Osteocyte (in vitro differentiated cells): ENCODE measurements at regions not wholly inside any gene's neighbourhood (a gene's known extent, or its start where the extent isn't known, plus 50 kb on each side); places are given as distances from the start of the nearest gene placed in this dataset.

Source experiments
- DNase-seq: peaks from one replicate; pipeline ENCODE4 v3.0.0; 2021; ENCODE audit warnings: mixed read lengths; ENCODE audit not compliant: unreplicated experiment; ENCODE audit errors: extremely low spot score
- H3K27ac Mint-ChIP-seq: one replicate; pipeline ENCODE4 v1.8.0; 2021; ENCODE audit warnings: mild to moderate bottlenecking, mixed read lengths; ENCODE audit not compliant: unreplicated experiment
- H3K27me3 Mint-ChIP-seq: one replicate; pipeline ENCODE4 v1.8.0; 2021; ENCODE audit warnings: mixed read lengths; ENCODE audit not compliant: unreplicated experiment
- H3K36me3 Mint-ChIP-seq: one replicate; pipeline ENCODE4 v1.8.0; 2021; ENCODE audit warnings: mixed read lengths; ENCODE audit not compliant: unreplicated experiment
- H3K4me1 Mint-ChIP-seq: one replicate; pipeline ENCODE4 v1.8.0; 2021; ENCODE audit warnings: mixed read lengths; ENCODE audit not compliant: unreplicated experiment
- H3K4me3 Mint-ChIP-seq: one replicate; pipeline ENCODE4 v1.8.0; 2021; ENCODE audit warnings: mild to moderate bottlenecking, moderate library complexity, mixed read lengths; ENCODE audit not compliant: unreplicated experiment
- H3K9me3 Mint-ChIP-seq: one replicate; pipeline ENCODE4 v1.8.0; 2021; ENCODE audit warnings: mixed read lengths; ENCODE audit not compliant: unreplicated experiment
- CTCF ChIP-seq: fragments of 200-600 bp; sonication (generic); IDR thresholded peaks from 2 replicates; pipeline ENCODE4 v1.5.0; 2021; ENCODE audit warnings: antibody characterized with exemption, mild to moderate bottlenecking, moderate library complexity

GRCh38 chr10:20417791-20418190, 479.3 kb downstream of the NEBL start:
- DNase-seq, result no peak
- H3K27ac Mint-ChIP-seq, result no peak overlapping the region
- H3K4me1 Mint-ChIP-seq, result no peaks in the 10 kb centered on the region
- H3K4me3 Mint-ChIP-seq, result no peak overlapping the region
- TF ChIP-seq CTCF, result no peak
- H3K36me3 Mint-ChIP-seq, result peaks cover 2% of the 10 kb centered on the region
- H3K27me3 Mint-ChIP-seq, result no peaks in the 10 kb centered on the region
- H3K9me3 Mint-ChIP-seq, result peaks cover 21% of the 10 kb centered on the region

GRCh38 chr10:20415684-20416083, 481.4 kb downstream of the NEBL start:
- peaks cover 2% of the 10 kb centered on the region for H3K36me3 Mint-ChIP-seq
- H3K4me1 Mint-ChIP-seq, result no peaks in the 10 kb centered on the region
- no peak for TF ChIP-seq CTCF
- H3K27me3 Mint-ChIP-seq, result no peaks in the 10 kb centered on the region
- no peak overlapping the region for H3K27ac Mint-ChIP-seq
- no peak for DNase-seq
- H3K4me3 Mint-ChIP-seq, result no peak overlapping the region
- H3K9me3 Mint-ChIP-seq, result peaks cover 18% of the 10 kb centered on the region

- no peak overlapping the region for H3K27ac Mint-ChIP-seq
- no peaks in the 10 kb centered on the region for H3K9me3 Mint-ChIP-seq
- DNase-seq, result no peak
- H3K4me3 Mint-ChIP-seq, result no peak overlapping the region
- peaks cover 10% of the 10 kb centered on the region for H3K4me1 Mint-ChIP-seq
- TF ChIP-seq CTCF, result no peak
- no peaks in the 10 kb centered on the region for H3K27me3 Mint-ChIP-seq
- no peaks in the 10 kb centered on the region for H3K36me3 Mint-ChIP-seq
These were observed 489.8 kb downstream of the NEBL start for GRCh38 chr10:20407357-20407756.

GRCh38 chr10:20406281-20407104, 490.6 kb downstream of the NEBL start:
- Mint-ChIP-seq H3K36me3 (no peaks in the 10 kb centered on the region), H3K4me1 (peaks cover 10% of the 10 kb centered on the region), H3K9me3 (no peaks in the 10 kb centered on the region), H3K4me3 (no peak overlapping the region), H3K27ac (no peak overlapping the region), H3K27me3 (no peaks in the 10 kb centered on the region)
- TF ChIP-seq CTCF, result no peak
- no peak for DNase-seq

GRCh38 chr10:20405761-20406160, 491.4 kb downstream of the NEBL start:
- Mint-ChIP-seq H3K27ac (no peak overlapping the region), H3K4me3 (no peak overlapping the region), H3K36me3 (no peaks in the 10 kb centered on the region), H3K27me3 (no peaks in the 10 kb centered on the region), H3K9me3 (no peaks in the 10 kb centered on the region), H3K4me1 (peaks cover 10% of the 10 kb centered on the region)
- no peak for TF ChIP-seq CTCF
- no peak for DNase-seq
